ENCODE measurements at regions not wholly inside any gene's neighbourhood (a gene's known extent, or its start where the extent isn't known, plus 50 kb on each side); places are given as distances from the start of the nearest gene placed in this dataset.

GRCh38 chr11:128328955-128329551 lies 258.3 kb downstream of the ETS1 start:
- DNase-seq (ENCODE audit: low read depth), result no peak

DNA sequence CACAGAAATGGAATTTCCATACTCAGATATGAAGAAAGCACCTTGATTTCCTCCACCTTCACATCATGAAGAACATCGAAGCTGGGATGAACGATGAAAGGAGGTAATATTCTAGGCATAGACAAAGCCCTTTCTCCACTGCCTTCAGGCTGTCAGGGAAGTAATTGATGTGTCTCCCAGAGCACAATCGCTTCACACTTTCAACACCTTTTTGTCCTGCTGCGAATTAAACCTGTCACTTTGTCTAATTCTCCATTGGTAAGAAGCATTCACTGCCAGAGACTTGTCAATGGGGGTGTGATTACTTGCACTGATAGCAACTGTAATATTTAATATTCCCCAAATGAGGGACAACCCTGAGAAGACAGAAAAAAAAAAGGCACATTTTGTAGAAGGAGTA lies 260.1 kb downstream of the ETS1 start:
- DNase-seq (ENCODE audit: low read depth), result no peak

DNA sequence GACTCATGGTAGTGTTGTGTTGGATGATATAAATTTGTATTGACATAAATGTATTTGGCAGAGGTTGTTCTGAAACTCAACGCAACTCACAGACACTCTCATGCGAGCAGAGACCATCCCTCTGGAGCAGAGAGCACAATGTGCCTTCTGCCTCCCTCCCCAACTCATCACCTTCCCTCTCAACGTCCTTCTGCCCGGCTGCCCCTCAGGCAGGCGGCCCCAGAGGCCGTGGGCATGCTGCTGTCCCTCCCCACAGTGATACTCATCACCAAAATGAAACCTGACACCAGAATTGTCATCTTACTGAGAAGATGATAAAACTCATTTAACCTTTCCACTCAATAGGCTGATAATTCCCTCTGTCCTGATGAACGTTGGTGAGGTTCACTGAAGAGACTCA lies 260.6 kb downstream of the ETS1 start:
- DNase-seq (ENCODE audit: low read depth), result no peak

DNA sequence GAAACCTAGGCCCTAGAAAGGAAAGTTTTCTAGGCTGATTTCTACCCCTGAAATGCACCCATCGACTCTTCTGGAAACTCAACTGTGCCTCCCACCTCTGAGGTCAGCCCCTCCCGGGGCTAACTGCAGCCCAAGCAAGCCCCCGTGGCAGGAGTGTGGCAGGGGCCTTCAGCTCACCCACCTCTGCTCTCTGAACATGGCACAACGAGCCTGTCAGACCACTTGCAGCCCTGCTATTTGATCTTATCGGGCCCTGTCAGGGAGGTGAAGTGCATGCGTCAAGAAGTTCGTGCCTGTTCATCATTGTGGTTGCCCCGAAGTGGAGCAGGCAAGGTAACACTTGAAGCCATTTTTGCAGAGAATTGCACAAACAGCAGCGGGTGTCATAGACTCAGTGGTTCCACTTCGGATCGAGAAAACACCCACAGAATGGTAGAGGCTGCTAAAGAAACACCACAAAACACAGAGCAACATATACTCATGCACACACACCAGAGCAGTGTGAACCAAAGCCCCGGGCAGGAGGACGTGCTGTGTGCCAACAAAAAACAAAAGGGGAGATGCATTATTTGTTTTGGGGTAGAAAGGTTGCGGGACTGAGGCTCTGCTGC lies 262.7 kb downstream of the ETS1 start:
- DNase-seq (ENCODE audit: low read depth), result peak; percentile 66

GRCh38 chr11:128324051-128324481 lies 263.3 kb downstream of the ETS1 start:
- no peak for DNase-seq (ENCODE audit: low read depth)

DNA sequence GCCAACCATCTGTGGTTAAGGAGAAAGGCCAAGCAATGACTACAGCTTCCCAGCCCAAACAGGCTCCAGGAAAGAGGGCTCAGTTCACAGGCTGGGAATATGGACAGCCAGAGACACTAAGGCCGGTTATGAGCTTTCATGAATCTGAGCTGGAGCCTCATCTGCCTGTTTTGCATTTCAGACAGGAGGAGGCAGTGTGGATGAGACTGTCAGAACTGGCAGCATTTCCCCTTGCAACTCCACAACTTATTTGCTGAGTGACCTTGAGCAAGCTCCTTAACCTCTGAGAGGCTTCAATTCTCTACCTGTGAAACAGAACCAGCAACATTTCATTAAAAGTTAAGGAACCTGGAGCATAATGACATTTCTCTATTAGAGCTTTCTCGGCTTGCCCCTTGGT lies 264.0 kb downstream of the ETS1 start:
- no peak for DNase-seq (ENCODE audit: low read depth)

GRCh38 chr11:128318856-128319474 lies 268.4 kb downstream of the ETS1 start:
- DNase-seq (ENCODE audit: low read depth), result no peak

- DNase-seq (ENCODE audit: low read depth), result no peak
These were observed 270.7 kb downstream of the ETS1 start for GRCh38 chr11:128316541-128317227.

- no peak for DNase-seq (ENCODE audit: low read depth)
These were observed 271.4 kb downstream of the ETS1 start for GRCh38 chr11:128315933-128316332.

- no peak for DNase-seq (ENCODE audit: low read depth)
These were observed 273.4 kb downstream of the ETS1 start for GRCh38 chr11:128313931-128314330.

DNA sequence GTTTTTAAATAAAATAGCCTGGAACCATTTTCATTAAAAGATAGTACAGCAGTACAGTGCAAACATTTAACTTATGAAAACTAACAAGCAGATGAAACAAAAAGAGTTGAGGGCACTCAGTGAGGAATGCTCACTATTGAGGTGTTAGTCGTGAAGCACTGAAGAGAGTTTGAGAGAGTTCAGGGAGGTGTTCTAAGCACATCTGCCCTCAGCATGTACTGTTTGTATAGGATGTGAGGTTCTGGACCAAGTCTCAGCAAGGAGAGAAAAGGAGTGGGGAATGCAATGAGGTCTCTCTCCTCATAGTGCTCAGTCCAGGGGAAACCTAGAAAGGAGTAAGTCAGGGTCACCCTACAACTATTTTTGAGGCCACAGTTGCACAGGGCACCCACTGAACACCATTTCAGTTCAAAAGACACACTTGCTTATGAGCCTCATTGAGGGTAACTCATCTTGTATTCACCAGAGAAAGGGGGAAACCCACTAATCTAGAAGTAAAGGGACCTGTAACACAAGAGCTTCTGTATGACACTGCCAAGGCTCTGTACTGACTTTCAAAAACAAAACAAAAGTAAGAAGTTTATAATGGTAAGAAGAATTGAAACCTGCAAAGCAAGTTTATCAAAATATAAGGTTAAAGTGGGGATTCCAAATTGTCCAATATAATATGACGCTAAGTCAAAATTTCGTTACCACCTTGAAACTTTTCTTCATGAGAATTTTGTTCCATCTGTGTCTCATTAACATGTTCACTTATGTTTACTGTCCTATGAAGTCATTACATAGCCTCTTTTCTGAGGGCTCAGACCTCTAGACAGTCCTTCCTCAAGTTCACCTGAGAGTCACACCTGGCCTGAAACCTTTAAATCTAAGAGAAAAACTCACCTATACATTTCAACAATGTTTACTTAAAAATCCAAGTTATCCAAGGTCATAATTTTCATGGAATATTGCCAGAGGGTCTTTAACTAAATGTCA lies 275.3 kb downstream of the ETS1 start:
- DNase-seq (ENCODE audit: low read depth), result no peak

DNA sequence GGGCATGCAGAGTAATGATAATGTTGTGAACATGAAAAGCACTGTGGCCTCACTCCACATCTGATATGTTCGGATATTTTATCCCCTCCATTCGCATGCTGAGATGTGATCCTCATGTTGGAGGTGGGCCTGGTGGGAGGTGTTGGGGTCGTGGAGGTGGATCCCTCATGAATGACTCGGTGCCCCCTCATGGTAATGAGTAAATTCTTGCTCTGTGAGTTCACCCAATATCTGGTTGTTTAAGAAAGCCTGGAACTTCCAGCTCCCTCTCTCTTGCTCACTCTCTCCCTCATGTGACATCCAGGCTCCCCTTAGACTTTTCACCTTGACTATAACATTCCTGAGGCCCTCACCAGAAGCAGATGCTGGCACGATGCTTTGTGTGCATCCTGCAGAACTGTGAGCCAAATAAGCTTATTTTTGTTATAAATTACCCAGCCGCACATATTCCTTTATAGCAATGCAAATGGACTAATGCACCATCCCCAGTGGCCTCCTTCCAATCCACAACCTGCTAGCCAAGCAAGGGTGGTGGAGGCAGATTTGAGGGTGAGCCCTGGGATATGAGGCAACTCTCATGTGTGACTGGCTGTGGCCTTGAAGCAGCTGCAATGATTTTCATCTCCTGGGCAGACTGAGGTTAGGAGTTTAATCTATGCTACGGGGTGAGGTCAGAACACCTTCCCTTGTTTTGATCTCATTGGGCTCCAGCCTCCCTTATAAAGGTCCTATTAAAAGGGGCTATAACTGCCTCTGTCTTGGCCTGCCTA lies 276.5 kb downstream of the ETS1 start:
- DNase-seq (ENCODE audit: low read depth), result no peak

DNA sequence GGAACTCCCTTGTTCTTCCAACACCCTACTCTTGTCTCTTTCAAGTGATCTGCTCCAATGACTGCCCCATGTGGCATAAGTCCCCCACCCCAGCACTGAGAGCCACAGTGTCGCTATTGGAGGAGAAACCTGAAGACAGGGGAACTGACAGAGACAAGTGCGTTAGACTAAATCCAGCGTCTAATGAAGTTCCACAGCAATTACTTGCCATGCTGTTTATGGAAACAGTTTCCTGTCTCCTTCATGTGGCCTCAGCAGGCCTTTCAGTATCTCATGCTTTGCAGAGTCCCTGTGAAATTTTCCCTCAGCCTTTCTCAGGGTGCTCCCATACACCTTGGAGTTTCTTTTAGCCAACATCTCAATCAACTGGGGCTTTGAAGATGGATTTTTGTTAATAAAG lies 277.4 kb downstream of the ETS1 start:
- DNase-seq (ENCODE audit: low read depth), result no peak

DNA sequence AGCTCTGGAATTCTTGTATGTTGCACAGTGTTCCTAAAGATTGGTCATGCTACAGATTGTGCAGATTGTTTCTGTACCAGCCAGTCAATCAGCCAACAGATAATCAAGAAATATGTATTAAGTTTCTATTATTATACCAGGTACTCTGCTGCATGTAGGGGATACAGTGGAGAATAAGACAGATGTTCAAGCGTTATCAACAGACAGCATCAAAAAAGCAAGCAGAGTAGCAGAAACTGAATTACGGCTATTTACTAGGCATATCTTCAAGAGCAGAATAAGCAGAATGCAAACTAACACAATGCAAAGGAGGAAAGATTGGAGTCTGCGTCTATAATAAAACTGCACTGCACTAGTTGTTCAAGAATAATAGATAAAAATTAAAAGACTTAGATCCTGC lies 278.6 kb downstream of the ETS1 start:
- DNase-seq (ENCODE audit: low read depth), result no peak

- no peak for DNase-seq (ENCODE audit: low read depth)
These were observed 281.8 kb downstream of the ETS1 start for GRCh38 chr11:128305588-128305987.

DNA sequence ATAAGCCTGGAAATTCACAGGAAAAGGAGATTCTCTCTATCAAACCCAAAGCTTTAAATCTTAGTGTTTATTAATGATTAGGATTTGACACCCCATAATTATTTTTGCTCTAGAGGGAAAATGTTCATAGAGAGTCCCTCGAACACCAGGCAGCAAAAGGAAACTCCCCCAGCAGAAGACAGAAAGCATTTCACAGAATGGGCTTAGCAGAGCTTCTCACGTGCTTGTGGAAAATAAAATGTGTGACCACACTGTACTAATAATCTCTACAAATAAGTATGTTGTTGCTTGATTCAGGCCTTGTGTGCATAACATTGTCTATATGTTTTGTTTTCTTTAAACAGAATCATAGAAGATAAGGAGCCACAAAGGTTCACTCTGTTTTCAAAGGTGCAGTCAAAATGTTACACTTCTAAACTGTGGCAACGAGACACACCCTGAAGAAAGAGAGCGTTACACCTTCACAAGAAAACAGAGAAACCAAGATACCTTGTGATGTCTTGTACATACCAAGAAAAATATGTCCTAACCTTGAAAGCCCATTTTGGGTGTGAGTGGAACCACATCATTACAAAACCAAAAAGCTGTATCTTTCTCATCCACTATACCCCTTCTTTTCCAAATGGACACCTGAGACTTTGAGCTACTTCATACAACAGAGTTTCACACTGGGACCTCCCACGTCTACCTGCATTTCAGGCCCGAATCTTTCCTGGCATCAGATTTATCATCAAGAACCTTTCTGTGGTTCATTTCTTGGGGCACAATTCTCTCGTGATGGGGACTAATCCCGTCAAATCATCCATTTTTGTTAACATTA lies 282.5 kb downstream of the ETS1 start:
- DNase-seq (ENCODE audit: low read depth), result no peak

- no peak for DNase-seq (ENCODE audit: low read depth)
These were observed 283.2 kb downstream of the ETS1 start for GRCh38 chr11:128304116-128304515.

DNA sequence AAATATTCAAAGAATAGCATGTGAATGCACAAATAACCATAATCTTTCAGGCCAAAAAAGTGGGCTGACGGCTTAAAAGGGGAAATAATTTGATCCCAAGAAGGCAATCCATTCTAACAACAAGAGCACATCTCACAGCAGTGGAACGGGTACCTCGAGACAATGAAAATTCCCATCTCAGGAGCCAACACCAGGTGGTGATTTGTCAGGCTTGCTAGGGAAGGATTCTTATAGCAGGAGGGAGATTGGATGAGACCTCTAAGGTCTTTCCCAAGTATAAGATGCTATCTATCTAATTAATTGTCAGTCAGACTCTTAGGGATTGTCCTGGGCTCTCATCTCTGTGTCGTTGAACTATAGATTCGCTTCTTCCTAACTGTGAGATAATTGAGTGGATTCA lies 284.0 kb downstream of the ETS1 start:
- no peak for DNase-seq (ENCODE audit: low read depth)

GRCh38 chr11:128302425-128303186 lies 284.8 kb downstream of the ETS1 start:
- peak; percentile 53 for DNase-seq (ENCODE audit: low read depth)

- DNase-seq (ENCODE audit: low read depth), result no peak
These were observed 285.6 kb downstream of the ETS1 start for GRCh38 chr11:128301756-128302155.

Data from stimulated activated CD4-positive, alpha-beta T cell treated with anti-CD3 and anti-CD28 coated beads, Interleukin-2, amount 100 ng/mL, for 4 hours (primary cell).